ENCODE measurements at regions not wholly inside any gene's neighbourhood (a gene's known extent, or its start where the extent isn't known, plus 50 kb on each side); places are given as distances from the start of the nearest gene placed in this dataset.

- WGBS, 2 donors: 46 to 49% methylated on average over 1 of the region's 1 CpG
- DNase-seq: no peak
- no peak for TF ChIP-seq POLR2A (IDR thresholded peaks at IDR 0.05)
- no peak for TF ChIP-seq EP300 (IDR thresholded peaks at IDR 0.05)
- no peak for TF ChIP-seq POLR2AphosphoS5 (IDR thresholded peaks at IDR 0.05)
- no peak for TF ChIP-seq CTCF (IDR thresholded peaks at IDR 0.05)
Measured at GRCh38 chr4:19940861-19941260, 310.8 kb upstream of the SLIT2 start.

GRCh38 chr4:19936476-19936875 is 315.2 kb upstream of the SLIT2 start:
- Histone ChIP-seq H3K27ac (no peak overlapping the region), H3K27me3 (no peaks in the 10 kb centered on the region), H3K9me3 (no peaks in the 10 kb centered on the region), H3K36me3 (no peaks in the 10 kb centered on the region), H3K4me1 (no peaks in the 10 kb centered on the region), H3K4me3 (no peak overlapping the region)
- DNase-seq (no peak), ATAC-seq (ENCODE audit: low FRiP score in 2 of 2) (peak in 1 of 2 donors; percentile 53)
- WGBS, 2 donors: 37 to 42% methylated on average over 3 of the region's 3 CpGs
- TF ChIP-seq POLR2A (IDR thresholded peaks at IDR 0.05) (no peak), POLR2AphosphoS5 (IDR thresholded peaks at IDR 0.05) (no peak), CTCF (IDR thresholded peaks at IDR 0.05) (no peak), EP300 (IDR thresholded peaks at IDR 0.05) (no peak)

More at GRCh38 chr4:19940861-19941260, 310.8 kb upstream of the SLIT2 start:
- Histone ChIP-seq H3K27me3 (no peaks in the 10 kb centered on the region), H3K36me3 (no peaks in the 10 kb centered on the region), H3K9me3 (no peaks in the 10 kb centered on the region), H3K27ac (no peak overlapping the region), H3K4me1 (no peaks in the 10 kb centered on the region), H3K4me3 (no peak overlapping the region)
- ATAC-seq (ENCODE audit: low FRiP score in 2 of 2): no peak

- 86 to 90% methylated on average over 3 of the region's 3 CpGs for WGBS, 2 donors
- ATAC-seq (ENCODE audit: low FRiP score in 2 of 2) (no peak), DNase-seq (no peak)
- H3K4me3 ChIP-seq: no peak overlapping the region
- H3K4me1 ChIP-seq: no peaks in the 10 kb centered on the region
- H3K27ac ChIP-seq: no peak overlapping the region
- H3K36me3 ChIP-seq: no peaks in the 10 kb centered on the region
- no peaks in the 10 kb centered on the region for H3K27me3 ChIP-seq
- TF ChIP-seq EP300 (IDR thresholded peaks at IDR 0.05) (no peak), POLR2AphosphoS5 (IDR thresholded peaks at IDR 0.05) (no peak), CTCF (IDR thresholded peaks at IDR 0.05) (no peak), POLR2A (IDR thresholded peaks at IDR 0.05) (no peak)
- H3K9me3 ChIP-seq: no peaks in the 10 kb centered on the region
Measured at GRCh38 chr4:19930742-19931141, 321.0 kb upstream of the SLIT2 start.

GRCh38 chr4:19927381-19927780 is 324.3 kb upstream of the SLIT2 start:
- H3K4me1 ChIP-seq: no peaks in the 10 kb centered on the region
- no peak overlapping the region for H3K4me3 ChIP-seq
- no peaks in the 10 kb centered on the region for H3K36me3 ChIP-seq
- H3K27me3 ChIP-seq: no peaks in the 10 kb centered on the region
- no peak for ATAC-seq (ENCODE audit: low FRiP score in 2 of 2)
- TF ChIP-seq CTCF (IDR thresholded peaks at IDR 0.05) (no peak), EP300 (IDR thresholded peaks at IDR 0.05) (no peak), POLR2AphosphoS5 (IDR thresholded peaks at IDR 0.05) (no peak), POLR2A (IDR thresholded peaks at IDR 0.05) (no peak)
- WGBS, 2 donors: 58 to 70% methylated on average over 4 of the region's 4 CpGs
- no peaks in the 10 kb centered on the region for H3K9me3 ChIP-seq
- DNase-seq: no peak
- H3K27ac ChIP-seq: no peak overlapping the region

GRCh38 chr4:19925516-19925915 is 326.2 kb upstream of the SLIT2 start:
- no peak for ATAC-seq (ENCODE audit: low FRiP score in 2 of 2)
- no peak for TF ChIP-seq CTCF (IDR thresholded peaks at IDR 0.05)
- no peak for TF ChIP-seq EP300 (IDR thresholded peaks at IDR 0.05)
- TF ChIP-seq POLR2A (IDR thresholded peaks at IDR 0.05): no peak
- TF ChIP-seq POLR2AphosphoS5 (IDR thresholded peaks at IDR 0.05): no peak

More at GRCh38 chr4:19925516-19925915, 326.2 kb upstream of the SLIT2 start:
- Histone ChIP-seq H3K27ac (no peak overlapping the region), H3K9me3 (no peaks in the 10 kb centered on the region), H3K4me3 (no peak overlapping the region), H3K4me1 (no peaks in the 10 kb centered on the region), H3K27me3 (no peaks in the 10 kb centered on the region), H3K36me3 (no peaks in the 10 kb centered on the region)
- no peak for DNase-seq
